Colonic mucosa (tissue), 4 donors: ENCODE measurements at regions not wholly inside any gene's neighbourhood (a gene's known extent, or its start where the extent isn't known, plus 50 kb on each side); places are given as distances from the start of the nearest gene placed in this dataset.

ENCODE experiments used
- DNase-seq: peaks from one replicate; pipeline ENCODE4 v3.0.0-alpha.2; 2020
- H3K27ac ChIP-seq: fragments of 200-600 bp; one replicate; pipeline ENCODE4 v1.8.0; 2021
- H3K27me3 ChIP-seq: fragments of 200-600 bp; one replicate; pipeline ENCODE4 v1.8.0; 2021
- H3K36me3 ChIP-seq: fragments of 200-600 bp; one replicate; pipeline ENCODE4 v1.8.0; 2021
- H3K4me1 ChIP-seq: fragments of 200-600 bp; one replicate; pipeline ENCODE4 v1.8.0; 2021; ENCODE audit warnings: mild to moderate bottlenecking
- H3K4me3 ChIP-seq: fragments of 200-600 bp; one replicate; pipeline ENCODE4 v1.8.0; 2021
- H3K9ac ChIP-seq, 2 donors: one replicate each; pipeline ENCODE4 v1.7.0; 2013; ENCODE audit warnings: control low read depth in 2 of 2, low read depth in 2 of 2, low read length in 2 of 2
- H3K9me3 ChIP-seq: fragments of 200-600 bp; one replicate; pipeline ENCODE4 v1.8.0; 2021
- intact Hi-C: fragments of 100-400 bp; cut with DNase I; formaldehyde crosslinking; loops from one replicate; pipeline ENCODE4 v1.14.1; 2022
- TF ChIP-seq, protein P1 (sequence below): fragments of 200-600 bp; IDR thresholded peaks from one replicate; pipeline ENCODE4 v1.8.0; 2022; ENCODE audit warnings: antibody characterized with exemption, mild to moderate bottlenecking
- donor health status: healthy.
- donor health status: DM: no; HTN: no; CAD: no.
- donor health status: DM: no; HTN: no; CAD: no.

- TF ChIP-seq, protein P1, sequence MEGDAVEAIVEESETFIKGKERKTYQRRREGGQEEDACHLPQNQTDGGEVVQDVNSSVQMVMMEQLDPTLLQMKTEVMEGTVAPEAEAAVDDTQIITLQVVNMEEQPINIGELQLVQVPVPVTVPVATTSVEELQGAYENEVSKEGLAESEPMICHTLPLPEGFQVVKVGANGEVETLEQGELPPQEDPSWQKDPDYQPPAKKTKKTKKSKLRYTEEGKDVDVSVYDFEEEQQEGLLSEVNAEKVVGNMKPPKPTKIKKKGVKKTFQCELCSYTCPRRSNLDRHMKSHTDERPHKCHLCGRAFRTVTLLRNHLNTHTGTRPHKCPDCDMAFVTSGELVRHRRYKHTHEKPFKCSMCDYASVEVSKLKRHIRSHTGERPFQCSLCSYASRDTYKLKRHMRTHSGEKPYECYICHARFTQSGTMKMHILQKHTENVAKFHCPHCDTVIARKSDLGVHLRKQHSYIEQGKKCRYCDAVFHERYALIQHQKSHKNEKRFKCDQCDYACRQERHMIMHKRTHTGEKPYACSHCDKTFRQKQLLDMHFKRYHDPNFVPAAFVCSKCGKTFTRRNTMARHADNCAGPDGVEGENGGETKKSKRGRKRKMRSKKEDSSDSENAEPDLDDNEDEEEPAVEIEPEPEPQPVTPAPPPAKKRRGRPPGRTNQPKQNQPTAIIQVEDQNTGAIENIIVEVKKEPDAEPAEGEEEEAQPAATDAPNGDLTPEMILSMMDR = no peak
- no peaks in the 10 kb centered on the region for H3K9me3 ChIP-seq
- H3K27ac ChIP-seq = no peak overlapping the region
- no peaks in the 10 kb centered on the region for H3K4me1 ChIP-seq
- H3K4me3 ChIP-seq = no peak overlapping the region
- H3K36me3 ChIP-seq = no peaks in the 10 kb centered on the region
- H3K27me3 ChIP-seq = no peaks in the 10 kb centered on the region
- H3K9ac ChIP-seq = no peak overlapping the region
- intact Hi-C loops = no loop called here
- DNase-seq = no peak
These were observed 72.9 kb upstream of the KMT2C start for GRCh38 chr7:152508701-152509100.

DNA sequence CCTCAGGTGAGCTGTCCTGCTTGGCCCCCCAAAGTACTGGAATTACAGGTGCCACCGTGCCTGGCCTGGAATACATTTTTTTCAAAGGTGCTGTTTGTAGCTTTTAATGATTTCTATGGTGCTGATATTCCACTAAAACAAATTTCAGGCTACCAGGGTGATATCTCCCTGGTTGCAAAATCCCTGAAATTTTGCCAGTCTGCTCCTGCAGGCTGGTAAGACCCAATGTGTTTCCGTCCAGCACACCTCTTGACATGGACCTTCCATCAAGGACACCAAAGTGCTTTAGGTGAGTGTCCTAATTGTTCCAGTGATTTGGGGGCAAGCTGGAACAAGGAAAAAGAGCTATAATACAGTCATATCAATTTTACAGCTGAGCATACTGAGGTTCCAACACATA, 69.8 kb upstream of the KMT2C start:
- no peak overlapping the region for H3K27ac ChIP-seq
- H3K9ac ChIP-seq = no peak overlapping the region
- no peak overlapping the region for H3K4me3 ChIP-seq
- H3K9me3 ChIP-seq = no peaks in the 10 kb centered on the region
- no peaks in the 10 kb centered on the region for H3K27me3 ChIP-seq
- H3K36me3 ChIP-seq = no peaks in the 10 kb centered on the region
- DNase-seq = no peak
- TF ChIP-seq, protein P1 = no peak
- H3K4me1 ChIP-seq = no peaks in the 10 kb centered on the region
- intact Hi-C loops = no loop called here

GRCh38 chr7:152504816-152505215, 69.0 kb upstream of the KMT2C start:
- Histone ChIP-seq H3K27me3 (no peaks in the 10 kb centered on the region), H3K27ac (no peak overlapping the region), H3K4me1 (no peaks in the 10 kb centered on the region), H3K9ac (no peak overlapping the region), H3K4me3 (no peak overlapping the region), H3K36me3 (no peaks in the 10 kb centered on the region), H3K9me3 (no peaks in the 10 kb centered on the region)
- intact Hi-C loops = no loop called here
- DNase-seq = no peak
- TF ChIP-seq, protein P1 = no peak

GRCh38 chr7:152504367-152504766, 68.6 kb upstream of the KMT2C start:
- intact Hi-C loops = no loop called here
- DNase-seq = no peak
- Histone ChIP-seq H3K27me3 (no peaks in the 10 kb centered on the region), H3K9ac (no peak overlapping the region), H3K27ac (no peak overlapping the region), H3K36me3 (no peaks in the 10 kb centered on the region), H3K9me3 (no peaks in the 10 kb centered on the region), H3K4me3 (no peak overlapping the region), H3K4me1 (no peaks in the 10 kb centered on the region)
- TF ChIP-seq, protein P1 = no peak

GRCh38 chr7:152502813-152503790, 67.3 kb upstream of the KMT2C start:
- no peak for DNase-seq
- no peaks in the 10 kb centered on the region for H3K9me3 ChIP-seq
- intact Hi-C loops = no loop called here
- no peak overlapping the region for H3K4me3 ChIP-seq
- H3K27me3 ChIP-seq = no peaks in the 10 kb centered on the region
- H3K9ac ChIP-seq = no peak overlapping the region
- H3K27ac ChIP-seq = no peak overlapping the region
- H3K36me3 ChIP-seq = no peaks in the 10 kb centered on the region
- H3K4me1 ChIP-seq = no peaks in the 10 kb centered on the region
- TF ChIP-seq, protein P1 = no peak
